ENCODE measurements at regions not wholly inside any gene's neighbourhood (a gene's known extent, or its start where the extent isn't known, plus 50 kb on each side); places are given as distances from the start of the nearest gene placed in this dataset.

DNA sequence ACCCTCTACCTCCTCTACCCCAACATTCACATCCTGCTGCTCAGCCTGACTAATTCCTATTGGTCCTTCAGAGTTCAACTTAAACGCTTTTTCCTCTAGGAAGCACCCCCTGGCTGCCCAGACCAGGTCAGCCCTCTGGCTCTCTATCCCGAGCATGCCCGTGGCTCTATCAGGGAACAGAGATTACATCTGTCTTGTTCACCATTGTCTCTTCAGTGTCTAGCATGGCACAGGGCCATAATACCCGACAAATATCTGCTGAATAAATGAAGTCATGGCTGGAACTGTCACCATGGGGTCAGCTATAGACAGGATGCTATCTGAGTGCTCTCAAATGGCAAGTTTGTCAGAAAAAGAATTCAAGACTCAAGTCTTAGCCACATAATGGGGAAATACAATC is 296.9 kb upstream of the CHRNA7 start:
- Histone ChIP-seq H3K9me3 (ENCODE audit: control extremely low read depth in 1 of 5, control insufficient read depth in 4 of 5, insufficient read depth in 2 of 5, low read depth in 1 of 5, low read length in 4 of 5) (no peaks in the 10 kb centered on the region), H3K36me3 (ENCODE audit: control insufficient read depth in 4 of 4, insufficient read depth in 4 of 4, low read length in 3 of 4) (no peaks in the 10 kb centered on the region), H3K4me3 (ENCODE audit: control insufficient read depth in 1 of 7, extremely low read depth in 1 of 7, insufficient read depth in 4 of 7, low read depth in 2 of 7, low read length in 6 of 7) (no peak overlapping the region), H3K27me3 (replicated peaks in 2 of 5; ENCODE audit: control insufficient read depth in 4 of 5, insufficient read depth in 5 of 5, low read length in 4 of 5) (peaks cover 0 to 5% (median 0%) of the 10 kb centered on the region in 5 experiments), H3K27ac (ENCODE audit: insufficient read depth in 1 of 2, low read depth in 1 of 2, low read length in 2 of 2, poor library complexity in 1 of 2, severe bottlenecking in 2 of 2) (no peak overlapping the region), H3K4me1 (ENCODE audit: control extremely low read depth in 1 of 4, control insufficient read depth in 4 of 4, insufficient read depth in 4 of 4, low read length in 3 of 4) (no peaks in the 10 kb centered on the region)
- ChIA-PET POLR2A (no interaction called here), CTCF (no interaction called here)
- DNase-seq: no peak
- WGBS (ENCODE audit: insufficient coverage): 95% methylated on average over 3 of the region's 4 CpGs

DNA sequence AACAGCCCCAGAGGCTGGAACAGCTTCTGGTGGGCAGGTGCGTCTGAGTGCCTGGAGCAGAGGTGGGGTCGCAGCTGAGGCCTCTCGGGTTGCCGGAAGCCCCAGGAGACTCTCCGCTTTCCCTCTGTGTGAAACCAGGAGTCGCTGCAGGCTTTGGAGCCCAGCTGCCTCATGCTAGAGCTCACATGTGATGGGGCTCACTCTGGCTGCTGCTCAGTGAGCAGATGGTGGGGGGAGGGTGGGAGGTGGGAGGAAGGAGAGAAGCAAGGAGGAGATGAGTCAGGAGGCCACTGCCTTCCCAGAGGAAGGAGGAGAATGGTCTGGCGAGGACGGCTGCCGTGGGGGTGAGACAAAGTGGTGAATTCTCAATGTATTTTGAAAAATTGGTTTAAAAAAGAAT is 290.1 kb upstream of the CHRNA7 start:
- 70% methylated on average over 9 of the region's 9 CpGs for WGBS (ENCODE audit: insufficient coverage)
- DNase-seq: no peak
- ChIA-PET CTCF (no interaction called here), POLR2A (no interaction called here)
- peaks cover 0 to 5% (median 0%) of the 10 kb centered on the region in 5 experiments for H3K27me3 ChIP-seq (replicated peaks in 2 of 5; ENCODE audit: control insufficient read depth in 4 of 5, insufficient read depth in 5 of 5, low read length in 4 of 5)
- no peak overlapping the region for H3K4me3 ChIP-seq (ENCODE audit: control insufficient read depth in 1 of 7, extremely low read depth in 1 of 7, insufficient read depth in 4 of 7, low read depth in 2 of 7, low read length in 6 of 7)
- peaks cover 0 to 7% (median 0%) of the 10 kb centered on the region in 5 experiments for H3K9me3 ChIP-seq (ENCODE audit: control extremely low read depth in 1 of 5, control insufficient read depth in 4 of 5, insufficient read depth in 2 of 5, low read depth in 1 of 5, low read length in 4 of 5)
- no peaks in the 10 kb centered on the region for H3K36me3 ChIP-seq (ENCODE audit: control insufficient read depth in 4 of 4, insufficient read depth in 4 of 4, low read length in 3 of 4)
- H3K4me1 ChIP-seq (ENCODE audit: control extremely low read depth in 1 of 4, control insufficient read depth in 4 of 4, insufficient read depth in 4 of 4, low read length in 3 of 4): no peaks in the 10 kb centered on the region
- no peak overlapping the region for H3K27ac ChIP-seq (ENCODE audit: insufficient read depth in 1 of 2, low read depth in 1 of 2, low read length in 2 of 2, poor library complexity in 1 of 2, severe bottlenecking in 2 of 2)

DNA sequence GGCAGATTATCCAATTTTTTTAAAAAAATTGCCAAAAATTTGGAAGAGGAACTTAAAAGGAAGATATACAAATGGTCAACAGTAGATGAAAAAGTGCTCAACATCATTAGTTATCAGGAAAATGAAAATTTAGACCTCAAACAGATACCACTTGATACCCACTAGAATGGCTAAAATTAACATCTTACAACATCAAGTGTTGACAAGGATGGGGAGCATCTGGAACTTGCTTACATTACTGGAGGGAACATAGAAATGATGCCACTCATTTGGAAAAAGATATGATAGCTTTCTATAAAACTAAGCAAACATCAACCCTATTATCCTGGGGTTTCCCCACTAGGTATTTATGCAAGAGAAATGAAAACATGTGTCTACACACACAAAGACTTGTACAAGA is 284.5 kb upstream of the CHRNA7 start:
- H3K36me3 ChIP-seq (ENCODE audit: control insufficient read depth in 4 of 4, insufficient read depth in 4 of 4, low read length in 3 of 4): no peaks in the 10 kb centered on the region
- H3K27ac ChIP-seq (ENCODE audit: insufficient read depth in 1 of 2, low read depth in 1 of 2, low read length in 2 of 2, poor library complexity in 1 of 2, severe bottlenecking in 2 of 2): no peak overlapping the region
- no peak overlapping the region for H3K4me3 ChIP-seq (ENCODE audit: control insufficient read depth in 1 of 7, extremely low read depth in 1 of 7, insufficient read depth in 4 of 7, low read depth in 2 of 7, low read length in 6 of 7)
- H3K4me1 ChIP-seq (ENCODE audit: control extremely low read depth in 1 of 4, control insufficient read depth in 4 of 4, insufficient read depth in 4 of 4, low read length in 3 of 4): no peaks in the 10 kb centered on the region
- no peak for DNase-seq
- ChIA-PET CTCF (no interaction called here), POLR2A (no interaction called here)
- H3K27me3 ChIP-seq (replicated peaks in 2 of 5; ENCODE audit: control insufficient read depth in 4 of 5, insufficient read depth in 5 of 5, low read length in 4 of 5): no peaks in the 10 kb centered on the region
- peaks cover 0 to 7% (median 2%) of the 10 kb centered on the region in 5 experiments for H3K9me3 ChIP-seq (ENCODE audit: control extremely low read depth in 1 of 5, control insufficient read depth in 4 of 5, insufficient read depth in 2 of 5, low read depth in 1 of 5, low read length in 4 of 5)

DNA sequence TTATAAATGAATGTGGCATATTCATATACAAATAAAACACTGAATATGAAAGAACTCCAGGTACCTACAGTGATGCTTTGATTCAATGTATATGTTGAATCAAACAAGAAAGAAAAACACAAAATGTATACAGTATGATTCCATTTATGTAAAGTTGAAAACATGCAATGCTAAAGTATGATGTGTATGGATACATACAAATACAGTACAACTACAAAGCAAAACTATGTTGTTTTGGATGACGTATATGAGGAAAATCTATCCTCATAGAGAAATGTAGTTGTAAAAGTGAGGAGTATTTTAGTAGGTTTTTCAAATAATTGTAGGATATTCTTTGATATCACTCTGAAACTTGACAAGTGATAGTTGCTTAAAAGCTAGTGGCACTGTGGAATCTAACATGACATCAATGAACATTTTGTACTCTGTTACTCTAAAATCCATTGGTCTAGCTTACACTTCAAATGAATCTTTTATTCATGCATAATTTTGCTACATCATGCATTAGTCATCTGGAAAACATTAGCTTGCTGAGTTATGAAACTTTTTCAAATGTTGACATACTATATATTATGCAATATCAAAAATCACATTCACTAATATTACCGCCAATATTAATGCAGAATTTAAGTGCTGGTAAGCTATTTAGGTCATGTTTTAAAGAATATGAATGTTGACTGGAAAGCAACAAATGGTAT is 278.1 kb upstream of the CHRNA7 start:
- WGBS (ENCODE audit: insufficient coverage): no CpG with 5 or more reads among the region's 2 CpGs
- ChIA-PET POLR2A (no interaction called here), CTCF (interaction anchor here (1.1 kb wide), 1 partner anchor 11 kb away, joined by 4 read pairs; no protein-coding TSS in a partner anchor)

DNA sequence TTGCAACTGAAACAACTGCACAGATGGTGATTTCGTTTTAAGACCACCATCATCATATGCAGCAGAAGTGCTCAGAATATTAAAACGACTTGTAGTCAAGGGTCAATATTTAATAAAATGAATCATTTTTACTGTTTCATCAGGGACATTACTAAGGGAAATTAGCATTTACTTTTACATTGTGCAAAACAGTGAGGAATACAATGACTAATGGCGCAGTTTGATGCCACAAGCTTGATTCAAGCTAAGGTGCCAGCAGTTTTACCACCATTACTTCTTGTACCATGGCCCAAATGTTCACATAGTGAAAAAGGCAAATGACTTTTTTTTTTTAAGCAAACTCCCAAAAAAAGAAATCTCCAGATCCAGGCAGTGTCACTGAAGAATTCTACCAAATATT is 277.4 kb upstream of the CHRNA7 start:
- POLR2A ChIA-PET: no interaction called here
- Histone ChIP-seq H3K4me3 (ENCODE audit: control insufficient read depth in 1 of 7, extremely low read depth in 1 of 7, insufficient read depth in 4 of 7, low read depth in 2 of 7, low read length in 6 of 7) (no peak overlapping the region), H3K36me3 (ENCODE audit: control insufficient read depth in 4 of 4, insufficient read depth in 4 of 4, low read length in 3 of 4) (no peaks in the 10 kb centered on the region), H3K4me1 (ENCODE audit: control extremely low read depth in 1 of 4, control insufficient read depth in 4 of 4, insufficient read depth in 4 of 4, low read length in 3 of 4) (no peaks in the 10 kb centered on the region), H3K27me3 (replicated peaks in 2 of 5; ENCODE audit: control insufficient read depth in 4 of 5, insufficient read depth in 5 of 5, low read length in 4 of 5) (no peaks in the 10 kb centered on the region), H3K27ac (ENCODE audit: insufficient read depth in 1 of 2, low read depth in 1 of 2, low read length in 2 of 2, poor library complexity in 1 of 2, severe bottlenecking in 2 of 2) (no peak overlapping the region), H3K9me3 (ENCODE audit: control extremely low read depth in 1 of 5, control insufficient read depth in 4 of 5, insufficient read depth in 2 of 5, low read depth in 1 of 5, low read length in 4 of 5) (peaks cover 0 to 2% (median 0%) of the 10 kb centered on the region in 5 experiments)
- no peak for DNase-seq
- CTCF ChIA-PET: no interaction called here
- WGBS (ENCODE audit: insufficient coverage): 100% methylated on average over 1 of the region's 3 CpGs

More for the DNA sequence above, 278.1 kb upstream of the CHRNA7 start:
- DNase-seq: no peak
- H3K4me3 ChIP-seq (ENCODE audit: control insufficient read depth in 1 of 7, extremely low read depth in 1 of 7, insufficient read depth in 4 of 7, low read depth in 2 of 7, low read length in 6 of 7): no peak overlapping the region
- H3K27ac ChIP-seq (ENCODE audit: insufficient read depth in 1 of 2, low read depth in 1 of 2, low read length in 2 of 2, poor library complexity in 1 of 2, severe bottlenecking in 2 of 2): no peak overlapping the region
- H3K4me1 ChIP-seq (ENCODE audit: control extremely low read depth in 1 of 4, control insufficient read depth in 4 of 4, insufficient read depth in 4 of 4, low read length in 3 of 4): no peaks in the 10 kb centered on the region
- H3K27me3 ChIP-seq (replicated peaks in 2 of 5; ENCODE audit: control insufficient read depth in 4 of 5, insufficient read depth in 5 of 5, low read length in 4 of 5): no peaks in the 10 kb centered on the region
- H3K36me3 ChIP-seq (ENCODE audit: control insufficient read depth in 4 of 4, insufficient read depth in 4 of 4, low read length in 3 of 4): no peaks in the 10 kb centered on the region
- H3K9me3 ChIP-seq (ENCODE audit: control extremely low read depth in 1 of 5, control insufficient read depth in 4 of 5, insufficient read depth in 2 of 5, low read depth in 1 of 5, low read length in 4 of 5): peaks cover 0 to 2% (median 0%) of the 10 kb centered on the region in 5 experiments

DNA sequence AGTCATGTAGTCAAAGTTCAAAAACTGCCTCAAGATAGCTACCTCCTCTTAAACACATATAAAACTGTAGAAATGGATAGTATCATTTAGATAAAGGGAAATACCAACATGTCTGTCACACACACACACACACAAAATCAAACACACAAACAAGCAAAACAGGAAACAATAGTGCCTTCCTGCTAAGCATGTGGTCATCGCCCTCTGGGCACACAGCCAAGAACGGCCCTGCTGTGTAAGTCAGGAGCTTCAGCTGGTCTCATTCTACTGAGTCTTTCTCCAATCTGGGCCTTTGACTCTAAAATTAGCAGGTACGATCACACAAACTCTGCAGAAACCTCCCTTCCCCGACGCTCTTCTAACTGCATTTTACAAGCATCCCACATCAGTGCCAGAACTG is 272.2 kb upstream of the CHRNA7 start:
- no peaks in the 10 kb centered on the region for H3K36me3 ChIP-seq (ENCODE audit: control insufficient read depth in 4 of 4, insufficient read depth in 4 of 4, low read length in 3 of 4)
- CTCF ChIA-PET: no interaction called here
- no peaks in the 10 kb centered on the region for H3K4me1 ChIP-seq (ENCODE audit: control extremely low read depth in 1 of 4, control insufficient read depth in 4 of 4, insufficient read depth in 4 of 4, low read length in 3 of 4)
- H3K9me3 ChIP-seq (ENCODE audit: control extremely low read depth in 1 of 5, control insufficient read depth in 4 of 5, insufficient read depth in 2 of 5, low read depth in 1 of 5, low read length in 4 of 5): peaks cover 0 to 2% (median 0%) of the 10 kb centered on the region in 5 experiments
- H3K27ac ChIP-seq (ENCODE audit: insufficient read depth in 1 of 2, low read depth in 1 of 2, low read length in 2 of 2, poor library complexity in 1 of 2, severe bottlenecking in 2 of 2): no peak overlapping the region
- POLR2A ChIA-PET: no interaction called here
- peak in 2 of 3 donors; percentile 20 to 27 for DNase-seq
- H3K27me3 ChIP-seq (replicated peaks in 2 of 5; ENCODE audit: control insufficient read depth in 4 of 5, insufficient read depth in 5 of 5, low read length in 4 of 5): peaks cover 0 to 3% (median 0%) of the 10 kb centered on the region in 5 experiments
- 45% methylated on average over 5 of the region's 5 CpGs for WGBS (ENCODE audit: insufficient coverage)
- no peak overlapping the region for H3K4me3 ChIP-seq (ENCODE audit: control insufficient read depth in 1 of 7, extremely low read depth in 1 of 7, insufficient read depth in 4 of 7, low read depth in 2 of 7, low read length in 6 of 7)

DNA sequence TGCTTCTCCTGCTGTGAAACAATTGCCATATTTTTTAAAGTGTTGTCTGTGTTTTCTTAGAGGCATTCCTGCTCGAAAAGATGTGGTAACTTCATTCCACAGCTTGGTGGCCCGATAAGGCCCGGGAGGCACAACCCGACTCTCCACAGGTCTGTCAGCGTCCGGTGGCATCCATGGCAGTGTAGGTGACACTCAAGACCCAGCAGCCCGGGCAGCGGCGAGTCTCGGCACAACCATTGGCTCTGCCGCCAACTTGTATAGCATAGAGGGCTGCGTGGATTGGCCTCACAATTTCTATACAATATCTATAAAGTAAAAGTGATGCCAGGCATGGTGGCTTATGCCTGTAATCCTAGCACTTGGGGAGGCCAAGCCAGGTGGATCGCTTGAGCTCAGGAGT is 262.3 kb upstream of the CHRNA7 start:
- no peaks in the 10 kb centered on the region for H3K9me3 ChIP-seq (ENCODE audit: control extremely low read depth in 1 of 5, control insufficient read depth in 4 of 5, insufficient read depth in 2 of 5, low read depth in 1 of 5, low read length in 4 of 5)
- no peak for DNase-seq
- POLR2A ChIA-PET: no interaction called here
- no peaks in the 10 kb centered on the region for H3K4me1 ChIP-seq (ENCODE audit: control extremely low read depth in 1 of 4, control insufficient read depth in 4 of 4, insufficient read depth in 4 of 4, low read length in 3 of 4)
- WGBS (ENCODE audit: insufficient coverage): 98% methylated on average over 7 of the region's 13 CpGs
- H3K27me3 ChIP-seq (replicated peaks in 2 of 5; ENCODE audit: control insufficient read depth in 4 of 5, insufficient read depth in 5 of 5, low read length in 4 of 5): peaks cover 0 to 6% (median 0%) of the 10 kb centered on the region in 5 experiments
- H3K36me3 ChIP-seq (ENCODE audit: control insufficient read depth in 4 of 4, insufficient read depth in 4 of 4, low read length in 3 of 4): no peaks in the 10 kb centered on the region
- H3K27ac ChIP-seq (ENCODE audit: insufficient read depth in 1 of 2, low read depth in 1 of 2, low read length in 2 of 2, poor library complexity in 1 of 2, severe bottlenecking in 2 of 2): no peak overlapping the region
- CTCF ChIA-PET: no interaction called here
- H3K4me3 ChIP-seq (ENCODE audit: control insufficient read depth in 1 of 7, extremely low read depth in 1 of 7, insufficient read depth in 4 of 7, low read depth in 2 of 7, low read length in 6 of 7): no peak overlapping the region
